IMR-90 (cell line): ENCODE measurements at regions not wholly inside any gene's neighbourhood (a gene's known extent, or its start where the extent isn't known, plus 50 kb on each side); places are given as distances from the start of the nearest gene placed in this dataset.

Source experiments
- ATAC-seq: fragments of 200-7000 bp; cut with Tn5 transposase; 2 replicates; pipeline ENCODE4 v1.9.1; 2020; ENCODE audit warnings: low read depth, mild to moderate bottlenecking, moderate library complexity
- BruUV-seq: library from RNA; stranded (reverse); fragments of 400-500 nt; replicated peaks from 2 replicates; lab custom pipeline; 2021; lab: Mats Ljungman, UMichigan
- CTCF ChIA-PET: fragments of 300-600 bp; formaldehyde crosslinking; extraction: SDS; loops from one replicate; lab custom pipeline; 2021; ENCODE audit warnings: antibody characterized with exemption; lab: Yijun Ruan, JAX
- POLR2A ChIA-PET: fragments of 300-600 bp; sonication (Branson Sonifier 250); formaldehyde crosslinking; loops from one replicate; lab custom pipeline; 2022; ENCODE audit warnings: antibody characterized with exemption; ENCODE audit not compliant: unreplicated experiment; lab: Charles Lee
- DNase-seq: peaks from one replicate; pipeline ENCODE4 v3.0.0; 2013
- H2AFZ ChIP-seq: replicated peaks from 2 replicates; pipeline ENCODE3; 2013; ENCODE audit warnings: low read length, mild to moderate bottlenecking; ENCODE audit not compliant: poor library complexity
- H2AK5ac ChIP-seq: 2 replicates; pipeline ENCODE4 v1.6.1; 2013; ENCODE audit warnings: low read depth, low read length, inconsistent platforms
- H2AK9ac ChIP-seq: replicated peaks from 2 replicates; pipeline ENCODE3; 2013; ENCODE audit warnings: mild to moderate bottlenecking, low read depth, low read length, moderate library complexity; ENCODE audit not compliant: poor library complexity
- H2BK120ac ChIP-seq: 2 replicates; pipeline ENCODE4 v1.6.1; 2013; ENCODE audit warnings: low read depth, low read length, inconsistent platforms
- H2BK15ac ChIP-seq: 3 replicates; pipeline ENCODE4 v1.6.1; 2013; ENCODE audit warnings: low read depth, low read length, inconsistent platforms
- H2BK20ac ChIP-seq: 2 replicates; pipeline ENCODE4 v1.6.1; 2013; ENCODE audit warnings: low read depth, mild to moderate bottlenecking, inconsistent platforms, low read length, moderate library complexity
- H2BK5ac ChIP-seq: 2 replicates; pipeline ENCODE4 v1.6.1; 2013; ENCODE audit warnings: mild to moderate bottlenecking, low read depth, low read length, inconsistent platforms; ENCODE audit not compliant: poor library complexity, severe bottlenecking
- H3K14ac ChIP-seq: replicated peaks from 2 replicates; pipeline ENCODE4 v1.6.1; 2013; ENCODE audit warnings: low read depth, low read length, inconsistent platforms
- H3K18ac ChIP-seq: 2 replicates; pipeline ENCODE4 v1.6.1; 2013; ENCODE audit warnings: low read depth, low read length, control low read depth
- H3K23ac ChIP-seq: 2 replicates; pipeline ENCODE4 v1.6.1; 2013; ENCODE audit warnings: low read depth, low read length, inconsistent platforms
- H3K27ac ChIP-seq: 2 replicates; pipeline ENCODE4 v1.5.1; 2013; ENCODE audit warnings: mild to moderate bottlenecking, control low read depth, low read length; ENCODE audit not compliant: insufficient read depth
- H3K27me3 ChIP-seq: 2 replicates; pipeline ENCODE4 v1.6.1; 2013; ENCODE audit warnings: low read length; ENCODE audit not compliant: control insufficient read depth, insufficient read depth
- H3K36me3 ChIP-seq: 2 replicates; pipeline ENCODE4 v1.6.1; 2013; ENCODE audit warnings: low read length, mixed read lengths; ENCODE audit not compliant: control insufficient read depth, insufficient read depth
- H3K4ac ChIP-seq: 2 replicates; pipeline ENCODE4 v1.6.1; 2013; ENCODE audit warnings: low read depth, low read length, inconsistent platforms
- H3K4me1 ChIP-seq: 2 replicates; pipeline ENCODE4 v1.6.1; 2013; ENCODE audit warnings: low read length, mixed read lengths; ENCODE audit not compliant: control insufficient read depth, insufficient read depth
- H3K4me2 ChIP-seq: 2 replicates; pipeline ENCODE4 v1.6.1; 2013; ENCODE audit warnings: low read depth, mild to moderate bottlenecking, control low read depth, low read length, moderate library complexity
- H3K4me3 ChIP-seq: 2 replicates; pipeline ENCODE4 v1.5.1; 2013; ENCODE audit warnings: low read depth, mild to moderate bottlenecking, control low read depth, low read length, moderate library complexity; ENCODE audit not compliant: insufficient read depth
- H3K56ac ChIP-seq: 2 replicates; pipeline ENCODE4 v1.6.1; 2013; ENCODE audit warnings: low read length, inconsistent platforms; ENCODE audit not compliant: insufficient read depth; ENCODE audit errors: extremely low read depth
- H3K79me1 ChIP-seq, 2 experiments: 2 replicates each; pipeline ENCODE4 v1.6.1; 2013; ENCODE audit warnings: low read length in 2 of 2, inconsistent platforms in 1 of 2, low read depth in 1 of 2
- H3K9ac ChIP-seq: 2 replicates; pipeline ENCODE4 v1.6.1; 2013; ENCODE audit warnings: low read depth, low read length, control low read depth
- H3K9me1 ChIP-seq: 2 replicates; pipeline ENCODE4 v1.6.1; 2013; ENCODE audit warnings: low read length, inconsistent platforms; ENCODE audit not compliant: insufficient read depth
- H3K9me3 ChIP-seq: 2 replicates; pipeline ENCODE4 v1.6.1; 2013; ENCODE audit warnings: low read length; ENCODE audit not compliant: control insufficient read depth, insufficient read depth
- H4K20me1 ChIP-seq: 2 replicates; pipeline ENCODE4 v1.6.1; 2013; ENCODE audit warnings: low read length, inconsistent platforms; ENCODE audit not compliant: insufficient read depth
- H4K5ac ChIP-seq: 2 replicates; pipeline ENCODE4 v1.6.1; 2013; ENCODE audit warnings: mild to moderate bottlenecking, low read depth, low read length, control low read depth
- H4K8ac ChIP-seq, 2 experiments: 2 replicates each; pipeline ENCODE4 v1.6.1; 2013; ENCODE audit warnings: low read depth in 2 of 2, low read length in 2 of 2, control low read depth in 1 of 2, inconsistent platforms in 1 of 2
- H4K91ac ChIP-seq: 2 replicates; pipeline ENCODE4 v1.6.1; 2013; ENCODE audit warnings: low read depth, low read length, inconsistent platforms; ENCODE audit not compliant: insufficient read depth
- BHLHE40 ChIP-seq: fragments of 150-350 bp; IDR thresholded peaks from 2 replicates; pipeline ENCODE4 v1.6.1; 2016; ENCODE audit warnings: mild to moderate bottlenecking, low read depth, low read length
- CEBPB ChIP-seq: IDR thresholded peaks from 2 replicates; pipeline ENCODE4 v1.6.1; 2012; ENCODE audit warnings: low read depth, low read length, improper control_type of control experiment
- CHD1 ChIP-seq: IDR thresholded peaks from 2 replicates; pipeline ENCODE4 v1.6.1; 2012; ENCODE audit warnings: low read depth, low read length, improper control_type of control experiment
- FOS ChIP-seq: fragments of 150-350 bp; IDR thresholded peaks from 2 replicates; pipeline ENCODE4 v1.6.1; 2016; ENCODE audit warnings: low read depth, low read length
- MAFK ChIP-seq: IDR thresholded peaks from 2 replicates; pipeline ENCODE4 v1.6.1; 2012; ENCODE audit warnings: low read depth, low read length, improper control_type of control experiment
- MAZ ChIP-seq: IDR thresholded peaks from 2 replicates; pipeline ENCODE4 v1.6.1; 2012; ENCODE audit warnings: low read depth, mild to moderate bottlenecking, low read length, improper control_type of control experiment, moderate library complexity, borderline replicate concordance
- MXI1 ChIP-seq: IDR thresholded peaks from 2 replicates; pipeline ENCODE4 v1.6.1; 2012; ENCODE audit warnings: low read depth, mild to moderate bottlenecking, low read length, moderate library complexity, borderline replicate concordance
- NFE2L2 ChIP-seq: fragments of 150-350 bp; IDR thresholded peaks from 2 replicates; pipeline ENCODE4 v1.6.1; 2016; ENCODE audit warnings: low read depth, mild to moderate bottlenecking, low read length
- POLR2A ChIP-seq: IDR thresholded peaks from 2 replicates; pipeline ENCODE4 v1.6.1; 2012; ENCODE audit warnings: mild to moderate bottlenecking, low read depth, low read length
- RAD21 ChIP-seq: IDR thresholded peaks from 2 replicates; pipeline ENCODE4 v1.6.1; 2012; ENCODE audit warnings: low read length, improper control_type of control experiment
- RCOR1 ChIP-seq: IDR thresholded peaks from 2 replicates; pipeline ENCODE4 v1.6.1; 2012; ENCODE audit warnings: mild to moderate bottlenecking, low read length, improper control_type of control experiment; ENCODE audit not compliant: insufficient replicate concordance
- RFX5 ChIP-seq: IDR thresholded peaks from 2 replicates; pipeline ENCODE4 v1.8.0; 2012; ENCODE audit warnings: low read depth, mild to moderate bottlenecking, low read length, moderate library complexity
- SMC3 ChIP-seq: fragments of 150-350 bp; IDR thresholded peaks from 2 replicates; pipeline ENCODE4 v1.6.1; 2016; ENCODE audit warnings: low read depth, mild to moderate bottlenecking, antibody characterized with exemption, low read length, moderate library complexity
- WGBS, 2 experiments: methylation state at CpG; one replicate each; pipeline versions ENCODE4 v1.1.5 to v1.1.7; 2013; ENCODE audit warnings: missing lambda C conversion rate in 2 of 2; ENCODE audit not compliant: insufficient read length in 1 of 2; ENCODE audit errors: extremely low coverage in 2 of 2; 5-methylcytosine and 5-hydroxymethylcytosine counted together
- dilution Hi-C: fragments of 300-500 bp; cut with HindIII; formaldehyde crosslinking; loops from one replicate; pipeline ENCODE4 v1.14.3; 2018; ENCODE audit warnings: low sequenced_read_pairs; ENCODE audit not compliant: unreplicated experiment
- in situ Hi-C: fragments of 300-500 bp; cut with MboI; formaldehyde crosslinking; loops from 3 replicates; pipeline ENCODE4 v1.14.3; 2019; ENCODE audit warnings: low sequenced_read_pairs, inconsistent platforms, mixed read lengths
- intact Hi-C: fragments of 100-400 bp; cut with micrococcal nuclease; formaldehyde crosslinking; loops from 2 replicates; pipeline ENCODE4 v1.10.0; 2022
- TF ChIP-seq, protein P1 (sequence below): fragments of 150-350 bp; IDR thresholded peaks from 2 replicates; pipeline ENCODE4 v1.6.1; 2016; ENCODE audit warnings: low read depth, mild to moderate bottlenecking, low read length, moderate library complexity, borderline replicate concordance
- TF ChIP-seq, protein P2 (sequence below): fragments of 150-350 bp; IDR thresholded peaks from 2 replicates; pipeline ENCODE4 v1.6.1; 2017; ENCODE audit warnings: mild to moderate bottlenecking, antibody characterized with exemption, low read length, low read depth
- TF ChIP-seq, protein P3 (sequence below): conservative IDR thresholded peaks from 2 replicates; pipeline ENCODE4 v1.5.1; 2012; ENCODE audit warnings: mild to moderate bottlenecking, low read depth, low read length, improper control_type of control experiment

DNA sequence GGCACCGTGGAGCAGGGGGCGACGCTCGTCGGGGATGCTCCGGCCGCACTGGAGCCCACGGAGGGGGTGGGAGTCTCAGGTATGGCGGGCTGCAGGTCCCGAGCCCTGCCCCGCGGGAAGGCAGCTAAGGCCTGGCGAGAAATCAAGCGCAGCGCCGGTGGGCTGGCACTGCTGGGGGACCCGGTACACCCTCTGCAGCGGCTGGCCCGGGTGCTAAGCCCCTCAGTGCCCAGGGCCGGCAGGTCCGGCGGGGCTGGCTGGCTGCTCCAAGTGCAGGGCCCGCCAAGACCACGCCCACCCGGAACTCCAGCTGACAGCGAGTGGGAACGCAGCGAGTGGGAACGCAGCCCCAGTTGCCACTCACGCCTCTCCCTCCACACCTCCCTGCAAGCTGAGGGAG, 676.4 kb downstream of the SI start:
- Histone ChIP-seq H2BK15ac (no peak overlapping the region), H2BK120ac (no peak overlapping the region), H3K4me2 (no peak overlapping the region), H3K18ac (no peak overlapping the region), H3K23ac (no peak overlapping the region), H3K36me3 (no peaks in the 10 kb centered on the region), H3K56ac (no peak overlapping the region), H4K20me1 (no peaks in the 10 kb centered on the region), H2AK9ac (no peak overlapping the region), H3K4me3 (no peak overlapping the region), H2BK20ac (no peak overlapping the region), H4K8ac (no peak overlapping the region), H3K9me3 (peaks cover 6% of the 10 kb centered on the region; the same call in 1 of the 2 replicates), H4K91ac (no peak overlapping the region), H3K79me1 (no peaks in the 10 kb centered on the region), H3K9me1 (no peaks in the 10 kb centered on the region), H3K27me3 (no peaks in the 10 kb centered on the region), H3K9ac (no peak overlapping the region), H4K5ac (no peak overlapping the region), H3K4ac (no peak overlapping the region), H3K14ac (no peak overlapping the region), H2AFZ (no peak overlapping the region), H3K4me1 (no peaks in the 10 kb centered on the region), H3K27ac (no peak overlapping the region), H2BK5ac (no peak overlapping the region), H2AK5ac (no peak overlapping the region)
- in situ Hi-C loops, result no loop called here
- ATAC-seq, result no peak
- DNase-seq, result no peak
- ChIA-PET POLR2A (no interaction called here), CTCF (no interaction called here)
- dilution Hi-C loops, result no loop called here
- no TSS peak for BruUV-seq
- intact Hi-C loops, result no loop called here
- WGBS, 2 experiments, result 88% methylated on average over 6 of the region's 30 CpGs; no CpG with 5 or more reads in 1 of the 2 experiments
- no peak for TF ChIP-seq MAZ
- no peak for TF ChIP-seq RAD21
- no peak for TF ChIP-seq SMC3
- no peak for TF ChIP-seq POLR2A
- TF ChIP-seq FOS, result no peak
- TF ChIP-seq, protein P1, sequence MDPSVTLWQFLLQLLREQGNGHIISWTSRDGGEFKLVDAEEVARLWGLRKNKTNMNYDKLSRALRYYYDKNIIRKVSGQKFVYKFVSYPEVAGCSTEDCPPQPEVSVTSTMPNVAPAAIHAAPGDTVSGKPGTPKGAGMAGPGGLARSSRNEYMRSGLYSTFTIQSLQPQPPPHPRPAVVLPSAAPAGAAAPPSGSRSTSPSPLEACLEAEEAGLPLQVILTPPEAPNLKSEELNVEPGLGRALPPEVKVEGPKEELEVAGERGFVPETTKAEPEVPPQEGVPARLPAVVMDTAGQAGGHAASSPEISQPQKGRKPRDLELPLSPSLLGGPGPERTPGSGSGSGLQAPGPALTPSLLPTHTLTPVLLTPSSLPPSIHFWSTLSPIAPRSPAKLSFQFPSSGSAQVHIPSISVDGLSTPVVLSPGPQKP, result no peak
- no peak for TF ChIP-seq RCOR1
- TF ChIP-seq BHLHE40, result no peak
- TF ChIP-seq, protein P2, sequence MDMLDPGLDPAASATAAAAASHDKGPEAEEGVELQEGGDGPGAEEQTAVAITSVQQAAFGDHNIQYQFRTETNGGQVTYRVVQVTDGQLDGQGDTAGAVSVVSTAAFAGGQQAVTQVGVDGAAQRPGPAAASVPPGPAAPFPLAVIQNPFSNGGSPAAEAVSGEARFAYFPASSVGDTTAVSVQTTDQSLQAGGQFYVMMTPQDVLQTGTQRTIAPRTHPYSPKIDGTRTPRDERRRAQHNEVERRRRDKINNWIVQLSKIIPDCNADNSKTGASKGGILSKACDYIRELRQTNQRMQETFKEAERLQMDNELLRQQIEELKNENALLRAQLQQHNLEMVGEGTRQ, result no peak
- no peak for TF ChIP-seq MXI1
- no peak for TF ChIP-seq RFX5
- TF ChIP-seq, protein P3, sequence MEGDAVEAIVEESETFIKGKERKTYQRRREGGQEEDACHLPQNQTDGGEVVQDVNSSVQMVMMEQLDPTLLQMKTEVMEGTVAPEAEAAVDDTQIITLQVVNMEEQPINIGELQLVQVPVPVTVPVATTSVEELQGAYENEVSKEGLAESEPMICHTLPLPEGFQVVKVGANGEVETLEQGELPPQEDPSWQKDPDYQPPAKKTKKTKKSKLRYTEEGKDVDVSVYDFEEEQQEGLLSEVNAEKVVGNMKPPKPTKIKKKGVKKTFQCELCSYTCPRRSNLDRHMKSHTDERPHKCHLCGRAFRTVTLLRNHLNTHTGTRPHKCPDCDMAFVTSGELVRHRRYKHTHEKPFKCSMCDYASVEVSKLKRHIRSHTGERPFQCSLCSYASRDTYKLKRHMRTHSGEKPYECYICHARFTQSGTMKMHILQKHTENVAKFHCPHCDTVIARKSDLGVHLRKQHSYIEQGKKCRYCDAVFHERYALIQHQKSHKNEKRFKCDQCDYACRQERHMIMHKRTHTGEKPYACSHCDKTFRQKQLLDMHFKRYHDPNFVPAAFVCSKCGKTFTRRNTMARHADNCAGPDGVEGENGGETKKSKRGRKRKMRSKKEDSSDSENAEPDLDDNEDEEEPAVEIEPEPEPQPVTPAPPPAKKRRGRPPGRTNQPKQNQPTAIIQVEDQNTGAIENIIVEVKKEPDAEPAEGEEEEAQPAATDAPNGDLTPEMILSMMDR, result no peak
- no peak for TF ChIP-seq NFE2L2
- TF ChIP-seq CHD1, result no peak
- no peak for TF ChIP-seq MAFK
- TF ChIP-seq CEBPB, result no peak
